WTC11 (cell line): ENCODE measurements at regions not wholly inside any gene's neighbourhood (a gene's known extent, or its start where the extent isn't known, plus 50 kb on each side); places are given as distances from the start of the nearest gene placed in this dataset.

Experiments
- CREM ChIP-seq: sonication (generic); formaldehyde crosslinking; IDR thresholded peaks from 2 replicates; pipeline ENCODE4 v1.8.1; 2022; ENCODE audit warnings: mild to moderate bottlenecking, missing genetic modification reagents, moderate library complexity
- GABPB1 ChIP-seq: sonication (generic); formaldehyde crosslinking; IDR thresholded peaks from 2 replicates; pipeline ENCODE4 v1.8.1; 2023; ENCODE audit warnings: mild to moderate bottlenecking, missing genetic modification reagents
- JUN ChIP-seq: sonication (generic); formaldehyde crosslinking; IDR thresholded peaks from 2 replicates; pipeline ENCODE4 v1.8.0; 2023; ENCODE audit warnings: mild to moderate bottlenecking, missing genetic modification reagents
- KAT7 ChIP-seq: sonication (generic); formaldehyde crosslinking; IDR thresholded peaks from 2 replicates; pipeline ENCODE4 v1.8.1; 2023; ENCODE audit warnings: missing genetic modification reagents, mild to moderate bottlenecking, borderline replicate concordance
- TEAD4 ChIP-seq: sonication (generic); formaldehyde crosslinking; IDR thresholded peaks from 2 replicates; pipeline ENCODE4 v1.8.0; 2022; ENCODE audit warnings: mild to moderate bottlenecking, missing genetic modification reagents
- TF ChIP-seq, protein P1 (sequence below): fragments of 200-600 bp; IDR thresholded peaks from 2 replicates; pipeline ENCODE4 v1.8.0; 2022; ENCODE audit warnings: antibody characterized with exemption

- TF ChIP-seq, protein P1, sequence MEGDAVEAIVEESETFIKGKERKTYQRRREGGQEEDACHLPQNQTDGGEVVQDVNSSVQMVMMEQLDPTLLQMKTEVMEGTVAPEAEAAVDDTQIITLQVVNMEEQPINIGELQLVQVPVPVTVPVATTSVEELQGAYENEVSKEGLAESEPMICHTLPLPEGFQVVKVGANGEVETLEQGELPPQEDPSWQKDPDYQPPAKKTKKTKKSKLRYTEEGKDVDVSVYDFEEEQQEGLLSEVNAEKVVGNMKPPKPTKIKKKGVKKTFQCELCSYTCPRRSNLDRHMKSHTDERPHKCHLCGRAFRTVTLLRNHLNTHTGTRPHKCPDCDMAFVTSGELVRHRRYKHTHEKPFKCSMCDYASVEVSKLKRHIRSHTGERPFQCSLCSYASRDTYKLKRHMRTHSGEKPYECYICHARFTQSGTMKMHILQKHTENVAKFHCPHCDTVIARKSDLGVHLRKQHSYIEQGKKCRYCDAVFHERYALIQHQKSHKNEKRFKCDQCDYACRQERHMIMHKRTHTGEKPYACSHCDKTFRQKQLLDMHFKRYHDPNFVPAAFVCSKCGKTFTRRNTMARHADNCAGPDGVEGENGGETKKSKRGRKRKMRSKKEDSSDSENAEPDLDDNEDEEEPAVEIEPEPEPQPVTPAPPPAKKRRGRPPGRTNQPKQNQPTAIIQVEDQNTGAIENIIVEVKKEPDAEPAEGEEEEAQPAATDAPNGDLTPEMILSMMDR = no peak
- TF ChIP-seq CREM = no peak
- TF ChIP-seq JUN (CRISPR knock-in tag) = no peak
- no peak for TF ChIP-seq TEAD4 (CRISPR knock-in tag)
- TF ChIP-seq GABPB1 (CRISPR knock-in tag) = no peak
- TF ChIP-seq KAT7 (CRISPR knock-in tag) = no peak
Observed at GRCh38 chr1:223033658-223034057, 109.4 kb downstream of the TLR5 start.
